G401 (cell line): ENCODE measurements at regions not wholly inside any gene's neighbourhood (a gene's known extent, or its start where the extent isn't known, plus 50 kb on each side); places are given as distances from the start of the nearest gene placed in this dataset.

ENCODE experiments used
- DNase-seq: peaks from one replicate; pipeline ENCODE4 v3.0.0-alpha.2; 2015; ENCODE audit warnings: low spot score
- in situ Hi-C: cut with HindIII; loops from 2 replicates; pipeline ENCODE4 v1.10.0; 2016; ENCODE audit warnings: low sequenced_read_pairs, mixed read lengths

DNA sequence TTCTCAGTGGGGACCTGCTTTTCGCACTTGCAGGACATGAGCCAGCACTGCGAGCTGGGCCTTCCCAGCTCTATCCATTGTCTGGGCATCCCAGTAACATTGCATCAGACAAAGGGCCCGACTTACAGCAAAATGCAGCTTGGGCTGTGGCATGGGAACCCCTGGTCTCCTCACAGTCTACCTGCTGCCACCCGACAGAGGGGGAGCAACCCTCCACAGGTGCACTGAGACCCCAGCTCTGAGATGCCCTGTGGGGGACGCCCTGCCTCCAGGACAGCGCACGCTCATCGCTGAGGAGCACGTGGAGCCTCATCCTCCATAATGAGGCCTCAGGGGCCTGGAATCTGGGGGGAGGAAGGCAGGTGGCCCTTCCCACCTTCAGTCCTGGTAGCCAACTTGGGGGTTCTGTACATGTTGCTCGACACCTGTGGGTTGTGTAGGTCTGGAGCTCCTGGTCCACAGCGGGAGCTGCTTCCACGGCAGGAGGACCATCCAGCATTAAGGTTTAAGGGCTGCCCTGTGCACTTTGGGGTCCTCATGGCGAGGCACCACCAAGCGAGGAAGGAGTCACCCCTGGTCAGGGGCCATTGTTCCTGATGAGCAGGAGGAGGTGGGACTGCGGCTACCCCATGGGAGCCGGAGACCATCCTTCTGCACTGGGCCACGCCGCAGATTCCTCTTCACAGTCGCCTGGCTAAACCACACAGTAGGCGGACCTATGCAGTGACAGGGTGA is 376.5 kb upstream of the IRX1 start:
- no peak for DNase-seq
- in situ Hi-C loops = no loop called here

DNA sequence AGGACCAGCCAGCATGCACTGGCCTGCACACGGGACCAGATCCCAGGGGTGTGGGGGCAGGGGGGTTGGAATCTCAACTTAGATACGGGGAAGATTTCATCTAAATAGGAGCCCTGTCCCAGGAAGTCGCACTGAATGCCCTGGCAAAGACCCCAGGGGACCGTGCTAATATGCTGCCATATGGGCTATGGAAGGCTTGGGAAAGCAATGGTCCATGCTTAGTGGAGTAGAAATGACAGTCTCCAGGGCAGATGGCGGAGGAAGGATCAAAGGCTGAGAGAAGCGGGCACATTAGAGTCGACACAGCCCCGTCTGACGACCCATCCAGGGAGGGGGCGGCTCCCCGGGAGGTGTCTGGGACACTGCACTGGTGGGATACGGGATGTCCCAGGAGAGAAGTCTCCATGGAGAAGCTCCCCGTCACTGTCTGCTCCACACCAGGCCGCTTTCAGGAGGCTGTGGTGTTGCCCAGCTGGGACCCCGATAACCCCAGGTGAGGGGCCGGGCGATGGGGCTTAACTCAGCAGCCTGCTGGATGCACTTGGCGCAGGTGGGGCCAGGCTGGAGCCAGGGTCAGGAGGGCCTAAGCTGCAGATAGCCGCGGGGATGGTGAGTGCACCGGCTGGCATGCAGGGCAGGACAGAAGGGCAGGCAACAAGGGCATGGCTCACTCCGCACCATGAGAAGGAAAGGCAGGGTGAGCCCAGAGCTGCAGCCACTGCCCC is 377.7 kb upstream of the IRX1 start:
- DNase-seq = no peak
- in situ Hi-C loops = no loop called here

DNA sequence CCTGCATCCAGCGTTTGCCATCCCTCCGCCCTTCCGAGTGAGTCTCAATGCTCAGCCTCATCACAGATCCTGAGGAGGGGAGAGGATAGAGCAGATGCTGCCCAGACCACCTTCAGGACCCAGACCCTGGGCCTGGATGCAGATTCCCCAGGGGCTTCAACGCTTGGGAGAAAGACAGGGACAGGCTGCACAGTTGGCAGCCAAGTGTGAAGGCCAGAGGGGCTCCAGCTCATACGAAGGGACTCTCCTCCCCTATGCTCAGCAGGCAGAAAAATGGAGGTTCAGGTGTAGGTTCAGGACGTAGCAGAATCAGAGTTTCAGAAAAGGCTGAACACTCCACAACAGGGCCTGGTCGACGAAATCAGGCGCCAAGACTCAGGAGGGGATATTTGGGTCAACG is 378.5 kb upstream of the IRX1 start:
- in situ Hi-C loops = no loop called here
- DNase-seq = no peak

GRCh38 chr5:3216386-3216785 is 379.2 kb upstream of the IRX1 start:
- DNase-seq = no peak
- in situ Hi-C loops = no loop called here

- in situ Hi-C loops = no loop called here
These were observed 380.7 kb upstream of the IRX1 start for GRCh38 chr5:3214838-3215374.

GRCh38 chr5:3214396-3214795 is 381.2 kb upstream of the IRX1 start:
- DNase-seq = no peak
- in situ Hi-C loops = no loop called here

More at GRCh38 chr5:3214838-3215374, 380.7 kb upstream of the IRX1 start:
- DNase-seq = no peak

- in situ Hi-C loops = no loop called here
- no peak for DNase-seq
These were observed 382.8 kb upstream of the IRX1 start for GRCh38 chr5:3212869-3213268.

DNA sequence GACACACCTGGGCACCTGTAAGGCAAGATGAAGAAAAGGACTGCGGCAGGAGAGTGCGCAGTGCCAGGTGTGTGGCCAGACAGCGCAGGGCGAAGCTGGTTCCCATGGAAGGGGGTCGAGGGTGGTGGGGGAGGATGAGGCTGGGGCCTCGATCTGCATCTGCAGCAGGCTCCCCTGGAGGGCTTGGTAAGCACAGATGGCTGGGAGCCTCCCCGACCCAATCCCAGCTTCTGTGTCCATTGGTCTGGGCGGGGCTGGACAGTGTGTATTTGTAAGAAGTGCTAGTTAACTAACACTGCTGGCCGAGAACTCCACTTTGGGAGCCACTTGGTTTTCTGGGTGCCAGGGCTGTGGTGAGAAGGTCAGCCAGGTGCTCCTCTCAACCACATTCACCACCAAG is 385.1 kb upstream of the IRX1 start:
- DNase-seq = no peak
- in situ Hi-C loops = no loop called here

DNA sequence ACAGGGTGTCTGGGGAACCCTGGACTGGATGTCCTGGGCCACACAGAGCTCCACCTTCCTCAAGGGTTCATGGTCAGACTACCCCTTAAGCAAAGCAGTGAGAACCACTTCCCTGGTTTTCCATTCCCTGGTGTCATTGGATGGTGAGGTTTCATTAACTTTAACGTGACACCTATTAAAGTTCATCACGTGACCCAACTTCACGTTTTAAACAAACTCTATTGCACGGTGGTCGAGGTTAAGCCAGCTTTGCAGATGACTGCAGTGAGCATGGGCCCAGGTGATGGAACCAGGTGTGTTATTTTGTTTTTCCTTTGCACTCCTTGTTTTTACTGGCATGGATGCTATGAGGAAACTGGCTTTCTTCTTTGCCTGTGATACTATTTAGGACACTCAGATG is 385.7 kb upstream of the IRX1 start:
- in situ Hi-C loops = no loop called here
- no peak for DNase-seq

GRCh38 chr5:3202570-3202969 is 393.1 kb upstream of the IRX1 start:
- in situ Hi-C loops = no loop called here
- no peak for DNase-seq

- no peak for DNase-seq
- in situ Hi-C loops = no loop called here
These were observed 393.7 kb upstream of the IRX1 start for GRCh38 chr5:3201941-3202340.

DNA sequence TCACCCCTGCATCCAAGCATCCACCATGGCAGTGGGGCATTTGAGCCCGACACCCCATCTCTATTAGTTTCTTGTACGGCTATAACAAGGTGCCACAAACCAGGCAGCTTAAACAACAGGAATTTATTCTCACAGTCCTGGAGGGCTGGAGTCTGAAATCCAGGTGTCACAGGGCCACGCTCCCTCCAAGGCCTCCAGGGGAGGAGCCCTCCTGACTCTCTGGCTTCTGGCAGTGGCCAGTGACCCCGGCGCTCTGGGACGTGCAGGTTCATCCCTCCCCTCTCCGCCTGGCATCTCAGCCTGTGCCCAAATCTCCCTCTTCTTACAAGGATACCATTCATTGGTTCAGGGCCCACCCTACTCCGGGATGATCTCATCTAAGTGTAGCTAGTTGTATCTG is 394.5 kb upstream of the IRX1 start:
- no peak for DNase-seq
- in situ Hi-C loops = no loop called here

GRCh38 chr5:3199962-3200755 is 395.5 kb upstream of the IRX1 start:
- in situ Hi-C loops = no loop called here
- DNase-seq = no peak

- no peak for DNase-seq
- in situ Hi-C loops = no loop called here
These were observed 397.6 kb upstream of the IRX1 start for GRCh38 chr5:3198074-3198449.

GRCh38 chr5:3197304-3198073 is 398.1 kb upstream of the IRX1 start:
- DNase-seq = no peak
- in situ Hi-C loops = no loop called here

- in situ Hi-C loops = no loop called here
- no peak for DNase-seq
These were observed 399.6 kb upstream of the IRX1 start for GRCh38 chr5:3195994-3196393.

DNA sequence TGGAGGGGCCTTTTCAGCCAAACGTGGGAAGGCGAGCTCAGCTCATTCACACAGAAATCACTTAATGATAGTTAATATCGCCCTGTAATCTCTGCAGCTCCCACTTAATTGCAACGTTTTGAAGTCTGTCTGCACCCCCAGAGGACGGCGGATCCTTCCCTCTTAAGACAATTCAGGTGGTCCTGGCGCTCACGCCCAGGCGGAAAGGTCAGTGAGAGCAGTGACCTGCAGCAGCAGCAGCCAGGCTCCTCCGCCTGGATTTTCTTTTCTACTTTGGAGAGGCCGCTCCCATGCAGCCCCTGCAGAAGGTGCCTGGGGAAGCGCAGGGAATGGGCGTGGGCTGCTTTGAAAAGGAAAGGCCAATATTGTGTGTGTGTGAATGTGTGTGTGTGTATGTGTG is 400.9 kb upstream of the IRX1 start:
- DNase-seq = no peak
- in situ Hi-C loops = no loop called here

DNA sequence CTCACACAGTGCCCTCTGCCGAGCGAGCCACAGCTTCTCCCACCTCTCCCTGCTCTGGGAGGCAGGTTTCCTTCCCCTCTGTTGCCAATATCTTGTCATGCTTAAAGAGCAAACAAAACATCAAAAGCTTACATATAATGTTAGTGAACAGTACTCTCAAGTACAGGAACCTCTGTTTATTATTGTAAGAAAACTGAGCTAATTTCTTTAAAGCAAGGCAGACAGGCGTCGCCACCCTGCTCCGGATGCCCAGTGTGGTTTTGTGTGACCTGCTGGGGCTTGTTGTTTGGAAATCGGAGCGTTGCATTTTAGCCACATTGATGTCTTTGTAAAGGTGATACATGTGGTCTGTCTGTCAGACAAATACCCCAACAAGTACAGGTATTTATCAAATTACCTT is 401.4 kb upstream of the IRX1 start:
- in situ Hi-C loops = no loop called here
- DNase-seq = no peak

DNA sequence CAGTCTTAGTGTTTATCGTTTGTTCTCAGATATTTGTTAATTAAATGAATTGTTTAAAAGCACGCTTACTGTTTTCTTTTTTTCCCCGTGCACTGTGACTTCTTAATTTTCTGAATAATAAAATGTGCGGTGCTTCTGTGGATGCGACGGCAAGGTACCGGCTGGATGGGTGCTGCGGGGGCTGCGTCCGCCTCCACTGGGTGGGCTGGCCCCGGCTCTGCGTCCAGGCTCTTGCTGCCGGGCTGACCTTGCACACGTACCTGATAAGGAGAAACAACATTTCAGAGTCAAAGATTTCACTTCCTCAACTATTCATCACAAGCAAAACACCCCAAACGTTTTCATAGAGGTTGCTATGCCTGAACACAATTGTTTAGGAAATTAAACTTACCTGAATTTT is 404.0 kb upstream of the IRX1 start:
- DNase-seq = no peak

More for the DNA sequence above, 404.0 kb upstream of the IRX1 start:
- in situ Hi-C loops = no loop called here
